ENCODE measurements at regions not wholly inside any gene's neighbourhood (a gene's known extent, or its start where the extent isn't known, plus 50 kb on each side); places are given as distances from the start of the nearest gene placed in this dataset.

GRCh38 chr4:54547299-54548097, 110.3 kb upstream of the KIT start:
- Histone ChIP-seq H3K9me3 (replicated peaks) (no peaks in the 10 kb centered on the region), H3K4me1 (replicated peaks) (no peaks in the 10 kb centered on the region), H3K4me3 (no peak overlapping the region), H3K27ac (no peak overlapping the region), H3K36me3 (no peaks in the 10 kb centered on the region), H3K27me3 (replicated peaks) (no peaks in the 10 kb centered on the region)
- no peak for DNase-seq (ENCODE audit: low read depth in 1 of 2, low spot score in 2 of 2)

- no peak for DNase-seq (ENCODE audit: low read depth in 1 of 2, low spot score in 2 of 2)
- H3K4me3 ChIP-seq: no peak overlapping the region
- no peaks in the 10 kb centered on the region for H3K36me3 ChIP-seq
- no peak overlapping the region for H3K27ac ChIP-seq
- no peaks in the 10 kb centered on the region for H3K4me1 ChIP-seq (replicated peaks)
- H3K9me3 ChIP-seq (replicated peaks): no peaks in the 10 kb centered on the region
- H3K27me3 ChIP-seq (replicated peaks): 0 out of 2 replicates have a peak, but pooled peaks cover 4% of the 10 kb centered on the region
Observed at GRCh38 chr4:54548098-54548620, 109.6 kb upstream of the KIT start.

GRCh38 chr4:54548831-54549460, 108.8 kb upstream of the KIT start:
- no peak for DNase-seq (ENCODE audit: low read depth in 1 of 2, low spot score in 2 of 2)
- Histone ChIP-seq H3K4me3 (no peak overlapping the region), H3K9me3 (replicated peaks) (no peaks in the 10 kb centered on the region), H3K4me1 (replicated peaks) (no peaks in the 10 kb centered on the region), H3K36me3 (no peaks in the 10 kb centered on the region), H3K27ac (no peak overlapping the region), H3K27me3 (replicated peaks) (0 out of 2 replicates have a peak, but pooled peaks cover 4% of the 10 kb centered on the region)

- no peaks in the 10 kb centered on the region for H3K9me3 ChIP-seq (replicated peaks)
- DNase-seq (ENCODE audit: low read depth in 1 of 2, low spot score in 2 of 2): no peak
- H3K27me3 ChIP-seq (replicated peaks): peaks cover 4% of the 10 kb centered on the region; the same call in 1 of the 2 replicates
- no peak overlapping the region for H3K27ac ChIP-seq
- no peak overlapping the region for H3K4me3 ChIP-seq
- no peaks in the 10 kb centered on the region for H3K36me3 ChIP-seq
- H3K4me1 ChIP-seq (replicated peaks): no peaks in the 10 kb centered on the region
Observed at GRCh38 chr4:54550395-54551171, 107.2 kb upstream of the KIT start.

- DNase-seq (ENCODE audit: low read depth in 1 of 2, low spot score in 2 of 2): no peak
- Histone ChIP-seq H3K4me1 (replicated peaks) (no peaks in the 10 kb centered on the region), H3K27me3 (replicated peaks) (peaks cover 4% of the 10 kb centered on the region; the same call in 1 of the 2 replicates), H3K4me3 (no peak overlapping the region), H3K36me3 (no peaks in the 10 kb centered on the region), H3K9me3 (replicated peaks) (no peaks in the 10 kb centered on the region), H3K27ac (no peak overlapping the region)
Observed at GRCh38 chr4:54553001-54553400, 104.8 kb upstream of the KIT start.

GRCh38 chr4:54554339-54554990, 103.3 kb upstream of the KIT start:
- Histone ChIP-seq H3K4me1 (replicated peaks) (no peaks in the 10 kb centered on the region), H3K27me3 (replicated peaks) (peaks cover 4% of the 10 kb centered on the region; the same call in 1 of the 2 replicates), H3K9me3 (replicated peaks) (no peaks in the 10 kb centered on the region), H3K4me3 (no peak overlapping the region), H3K27ac (no peak overlapping the region), H3K36me3 (no peaks in the 10 kb centered on the region)
- DNase-seq (ENCODE audit: low read depth in 1 of 2, low spot score in 2 of 2): no peak

GRCh38 chr4:54556051-54556450, 101.7 kb upstream of the KIT start:
- H3K27me3 ChIP-seq (replicated peaks): peaks cover 4% of the 10 kb centered on the region; the same call in 1 of the 2 replicates
- no peak for DNase-seq (ENCODE audit: low read depth in 1 of 2, low spot score in 2 of 2)
- no peaks in the 10 kb centered on the region for H3K36me3 ChIP-seq
- no peak overlapping the region for H3K27ac ChIP-seq
- H3K4me1 ChIP-seq (replicated peaks): no peaks in the 10 kb centered on the region
- H3K9me3 ChIP-seq (replicated peaks): no peaks in the 10 kb centered on the region
- no peak overlapping the region for H3K4me3 ChIP-seq

GRCh38 chr4:54556587-54556986, 101.2 kb upstream of the KIT start:
- no peaks in the 10 kb centered on the region for H3K9me3 ChIP-seq (replicated peaks)
- H3K4me3 ChIP-seq: no peak overlapping the region
- DNase-seq (ENCODE audit: low read depth in 1 of 2, low spot score in 2 of 2): no peak
- no peak overlapping the region for H3K27ac ChIP-seq
- H3K4me1 ChIP-seq (replicated peaks): no peaks in the 10 kb centered on the region
- peaks cover 4% of the 10 kb centered on the region; the same call in 1 of the 2 replicates for H3K27me3 ChIP-seq (replicated peaks)
- no peaks in the 10 kb centered on the region for H3K36me3 ChIP-seq

- no peak overlapping the region for H3K4me3 ChIP-seq
Observed at GRCh38 chr4:54558889-54559677, 98.7 kb upstream of the KIT start.

GRCh38 chr4:54560513-54560912, 97.2 kb upstream of the KIT start:
- Histone ChIP-seq H3K4me1 (replicated peaks) (no peaks in the 10 kb centered on the region), H3K9me3 (replicated peaks) (no peaks in the 10 kb centered on the region), H3K4me3 (no peak overlapping the region), H3K27ac (no peak overlapping the region), H3K36me3 (no peaks in the 10 kb centered on the region), H3K27me3 (replicated peaks) (no peaks in the 10 kb centered on the region; the same call in 1 of the 2 replicates)
- DNase-seq (ENCODE audit: low read depth in 1 of 2, low spot score in 2 of 2): no peak

More at GRCh38 chr4:54558889-54559677, 98.7 kb upstream of the KIT start:
- Histone ChIP-seq H3K9me3 (replicated peaks) (no peaks in the 10 kb centered on the region), H3K36me3 (no peaks in the 10 kb centered on the region), H3K4me1 (replicated peaks) (no peaks in the 10 kb centered on the region), H3K27me3 (replicated peaks) (no peaks in the 10 kb centered on the region; the same call in 1 of the 2 replicates), H3K27ac (no peak overlapping the region)
- no peak for DNase-seq (ENCODE audit: low read depth in 1 of 2, low spot score in 2 of 2)

- Histone ChIP-seq H3K9me3 (replicated peaks) (no peaks in the 10 kb centered on the region), H3K4me1 (replicated peaks) (no peaks in the 10 kb centered on the region), H3K27ac (no peak overlapping the region), H3K4me3 (no peak overlapping the region), H3K36me3 (no peaks in the 10 kb centered on the region), H3K27me3 (replicated peaks) (no peaks in the 10 kb centered on the region; the same call in 1 of the 2 replicates)
- DNase-seq (ENCODE audit: low read depth in 1 of 2, low spot score in 2 of 2): no peak
Observed at GRCh38 chr4:54561940-54562339, 95.8 kb upstream of the KIT start.

GRCh38 chr4:54566608-54567007, 91.1 kb upstream of the KIT start:
- Histone ChIP-seq H3K4me1 (replicated peaks) (no peaks in the 10 kb centered on the region), H3K36me3 (no peaks in the 10 kb centered on the region), H3K27me3 (replicated peaks) (no peaks in the 10 kb centered on the region; the same call in 1 of the 2 replicates), H3K4me3 (no peak overlapping the region), H3K27ac (no peak overlapping the region), H3K9me3 (replicated peaks) (no peaks in the 10 kb centered on the region)
- DNase-seq (ENCODE audit: low read depth in 1 of 2, low spot score in 2 of 2): no peak

All from SJSA1 (cell line).